WTC11 (cell line): ENCODE measurements at regions not wholly inside any gene's neighbourhood (a gene's known extent, or its start where the extent isn't known, plus 50 kb on each side); places are given as distances from the start of the nearest gene placed in this dataset.

ENCODE experiments used
- ATAC-seq: fragments of 200-7000 bp; cut with Tn5 transposase; 2 replicates; pipeline ENCODE4 v1.10.0; 2021; ENCODE audit warnings: mild to moderate bottlenecking, moderate library complexity
- CTCF ChIA-PET: fragments of 300-600 bp; sonication (Branson Sonifier 250); formaldehyde crosslinking; loops from one replicate; lab custom pipeline; 2021; ENCODE audit warnings: antibody characterized with exemption; lab: Charles Lee
- POLR2A ChIA-PET: fragments of 350-600 bp; sonication (Branson Sonifier 250); formaldehyde crosslinking; loops from one replicate; lab custom pipeline; 2021; ENCODE audit warnings: antibody characterized with exemption; lab: Charles Lee
- DNase-seq: peaks from one replicate; pipeline ENCODE4 v3.0.0; 2021; ENCODE audit warnings: low spot score
- H3K27ac Mint-ChIP-seq: 2 replicates; pipeline ENCODE4 v1.8.0; 2021; ENCODE audit warnings: mixed read lengths
- H3K27me3 Mint-ChIP-seq: 2 replicates; pipeline ENCODE4 v1.8.0; 2021; ENCODE audit warnings: low read depth, mild to moderate bottlenecking, moderate library complexity, mixed read lengths
- H3K36me3 Mint-ChIP-seq: 2 replicates; pipeline ENCODE4 v1.8.0; 2021; ENCODE audit warnings: mixed read lengths
- H3K4me1 Mint-ChIP-seq: 2 replicates; pipeline ENCODE4 v1.8.0; 2022; ENCODE audit warnings: mixed read lengths
- H3K4me3 Mint-ChIP-seq: 2 replicates; pipeline ENCODE4 v1.8.0; 2021; ENCODE audit warnings: mild to moderate bottlenecking, moderate library complexity, mixed read lengths
- H3K9me3 Mint-ChIP-seq: 2 replicates; pipeline ENCODE4 v1.8.0; 2021; ENCODE audit warnings: mixed read lengths
- CREM ChIP-seq: sonication (generic); formaldehyde crosslinking; IDR thresholded peaks from 2 replicates; pipeline ENCODE4 v1.8.1; 2022; ENCODE audit warnings: mild to moderate bottlenecking, missing genetic modification reagents, moderate library complexity
- ELF4 ChIP-seq: sonication (generic); formaldehyde crosslinking; IDR thresholded peaks from 2 replicates; pipeline ENCODE4 v1.8.1; 2022; ENCODE audit warnings: low read depth, mild to moderate bottlenecking, moderate library complexity, missing genetic modification reagents
- NFE2L1 ChIP-seq: sonication (generic); formaldehyde crosslinking; IDR thresholded peaks from 2 replicates; pipeline ENCODE4 v1.8.1; 2023; ENCODE audit warnings: missing genetic modification reagents
- NFYB ChIP-seq: sonication (generic); formaldehyde crosslinking; conservative IDR thresholded peaks from 2 replicates; pipeline ENCODE4 v1.8.0; 2022; ENCODE audit warnings: low read depth, missing genetic modification reagents
- NR1H2 ChIP-seq: sonication (generic); formaldehyde crosslinking; IDR thresholded peaks from 2 replicates; pipeline ENCODE4 v1.9.0; 2021; ENCODE audit warnings: mild to moderate bottlenecking, moderate library complexity, missing genetic modification reagents
- ZBTB21 ChIP-seq: sonication (generic); formaldehyde crosslinking; IDR thresholded peaks from 2 replicates; pipeline ENCODE4 v1.8.1; 2023; ENCODE audit warnings: mild to moderate bottlenecking, missing genetic modification reagents, borderline replicate concordance
- ZNF219 ChIP-seq: sonication (generic); formaldehyde crosslinking; IDR thresholded peaks from 2 replicates; pipeline ENCODE4 v1.8.0; 2023; ENCODE audit warnings: missing genetic modification reagents, mild to moderate bottlenecking, borderline replicate concordance
- ZNF232 ChIP-seq: sonication (generic); formaldehyde crosslinking; IDR thresholded peaks from 2 replicates; pipeline ENCODE4 v1.8.0; 2022; ENCODE audit warnings: mild to moderate bottlenecking, missing genetic modification reagents
- TF ChIP-seq, protein P1 (sequence below): sonication (generic); formaldehyde crosslinking; IDR thresholded peaks from 2 replicates; pipeline ENCODE4 v1.8.0; 2022; ENCODE audit warnings: mild to moderate bottlenecking, missing genetic modification reagents
- TF ChIP-seq, protein P2 (sequence below): fragments of 200-600 bp; IDR thresholded peaks from 2 replicates; pipeline ENCODE4 v1.8.0; 2022; ENCODE audit warnings: antibody characterized with exemption
- TF ChIP-seq, protein P3 (sequence below): sonication (generic); formaldehyde crosslinking; IDR thresholded peaks from 2 replicates; pipeline ENCODE4 v1.8.0; 2022; ENCODE audit warnings: missing genetic modification reagents
- TF ChIP-seq, protein P4 (sequence below): sonication (generic); formaldehyde crosslinking; IDR thresholded peaks from 2 replicates; pipeline ENCODE4 v1.8.0; 2023; ENCODE audit warnings: mild to moderate bottlenecking, missing genetic modification reagents
- TF ChIP-seq, protein P5 (sequence below): fragments of 250-450 bp; sonication (Bioruptor Pico); conservative IDR thresholded peaks from 2 replicates; pipeline ENCODE4 v1.9.0; 2021; ENCODE audit warnings: mild to moderate bottlenecking

DNA sequence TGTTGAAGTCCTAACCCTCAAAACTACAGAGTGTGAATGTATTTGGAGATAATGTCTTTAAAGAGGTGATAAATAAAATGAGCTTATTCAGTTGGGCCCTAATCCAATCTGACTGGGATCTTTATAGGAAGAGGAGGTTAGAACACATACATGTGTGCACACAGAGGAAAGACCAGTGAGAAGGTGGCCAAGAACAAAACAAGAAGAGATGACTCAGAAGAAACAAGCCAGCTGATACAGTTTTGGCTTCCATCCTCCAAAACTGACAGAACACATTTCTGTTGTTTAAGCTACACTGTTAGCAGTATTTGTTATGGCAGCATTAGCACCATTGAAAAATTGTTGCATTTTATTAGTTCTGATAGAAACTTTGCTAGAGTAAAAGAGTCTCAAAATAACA, 609.3 kb upstream of the IMPG1 start:
- H3K4me3 Mint-ChIP-seq: no peak overlapping the region
- H3K4me1 Mint-ChIP-seq: peaks cover 39% of the 10 kb centered on the region
- ChIA-PET CTCF (interaction anchor here (1.1 to 3.9 kb wide), 3 partner anchors 179 to 747 kb away, joined by 3 to 42 read pairs (median 6); no protein-coding TSS in a partner anchor), POLR2A (no interaction called here)
- H3K27me3 Mint-ChIP-seq: no peaks in the 10 kb centered on the region
- H3K9me3 Mint-ChIP-seq: peaks cover 4% of the 10 kb centered on the region; the same call in 1 of the 2 replicates
- no peak for ATAC-seq
- TF ChIP-seq NFYB (CRISPR knock-in tag): no peak
- TF ChIP-seq, protein P1, sequence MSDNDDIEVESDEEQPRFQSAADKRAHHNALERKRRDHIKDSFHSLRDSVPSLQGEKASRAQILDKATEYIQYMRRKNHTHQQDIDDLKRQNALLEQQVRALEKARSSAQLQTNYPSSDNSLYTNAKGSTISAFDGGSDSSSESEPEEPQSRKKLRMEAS (CRISPR knock-in tag): no peak
- TF ChIP-seq ZNF232: no peak
- TF ChIP-seq, protein P2, sequence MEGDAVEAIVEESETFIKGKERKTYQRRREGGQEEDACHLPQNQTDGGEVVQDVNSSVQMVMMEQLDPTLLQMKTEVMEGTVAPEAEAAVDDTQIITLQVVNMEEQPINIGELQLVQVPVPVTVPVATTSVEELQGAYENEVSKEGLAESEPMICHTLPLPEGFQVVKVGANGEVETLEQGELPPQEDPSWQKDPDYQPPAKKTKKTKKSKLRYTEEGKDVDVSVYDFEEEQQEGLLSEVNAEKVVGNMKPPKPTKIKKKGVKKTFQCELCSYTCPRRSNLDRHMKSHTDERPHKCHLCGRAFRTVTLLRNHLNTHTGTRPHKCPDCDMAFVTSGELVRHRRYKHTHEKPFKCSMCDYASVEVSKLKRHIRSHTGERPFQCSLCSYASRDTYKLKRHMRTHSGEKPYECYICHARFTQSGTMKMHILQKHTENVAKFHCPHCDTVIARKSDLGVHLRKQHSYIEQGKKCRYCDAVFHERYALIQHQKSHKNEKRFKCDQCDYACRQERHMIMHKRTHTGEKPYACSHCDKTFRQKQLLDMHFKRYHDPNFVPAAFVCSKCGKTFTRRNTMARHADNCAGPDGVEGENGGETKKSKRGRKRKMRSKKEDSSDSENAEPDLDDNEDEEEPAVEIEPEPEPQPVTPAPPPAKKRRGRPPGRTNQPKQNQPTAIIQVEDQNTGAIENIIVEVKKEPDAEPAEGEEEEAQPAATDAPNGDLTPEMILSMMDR: no peak
- no peak for DNase-seq
- no peak overlapping the region for H3K27ac Mint-ChIP-seq
- peaks cover 3% of the 10 kb centered on the region; the same call in 1 of the 2 replicates for H3K36me3 Mint-ChIP-seq

DNA sequence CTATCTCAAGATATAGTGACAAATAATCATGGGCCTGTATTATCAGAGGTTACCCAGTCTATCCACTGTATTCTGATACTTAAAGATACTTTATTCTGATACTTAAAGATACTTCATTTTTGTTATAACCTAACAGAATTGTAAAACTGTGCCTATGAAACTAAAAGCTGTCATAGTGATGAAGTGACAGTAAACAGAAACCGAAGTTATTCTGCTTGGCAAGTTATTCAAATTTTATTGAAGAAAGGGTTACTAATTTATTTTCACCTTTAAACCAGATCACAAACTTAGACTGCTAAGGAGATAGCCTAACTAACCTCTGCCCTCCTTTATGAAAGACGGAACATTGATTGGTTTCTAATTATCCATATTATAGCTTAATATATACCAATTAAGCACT, 604.6 kb upstream of the IMPG1 start:
- no peak for DNase-seq
- H3K27me3 Mint-ChIP-seq: no peaks in the 10 kb centered on the region
- no peaks in the 10 kb centered on the region; the same call in 1 of the 2 replicates for H3K36me3 Mint-ChIP-seq
- H3K4me1 Mint-ChIP-seq: peaks cover 7% of the 10 kb centered on the region
- TF ChIP-seq ELF4 (CRISPR knock-in tag): no peak
- TF ChIP-seq, protein P3, sequence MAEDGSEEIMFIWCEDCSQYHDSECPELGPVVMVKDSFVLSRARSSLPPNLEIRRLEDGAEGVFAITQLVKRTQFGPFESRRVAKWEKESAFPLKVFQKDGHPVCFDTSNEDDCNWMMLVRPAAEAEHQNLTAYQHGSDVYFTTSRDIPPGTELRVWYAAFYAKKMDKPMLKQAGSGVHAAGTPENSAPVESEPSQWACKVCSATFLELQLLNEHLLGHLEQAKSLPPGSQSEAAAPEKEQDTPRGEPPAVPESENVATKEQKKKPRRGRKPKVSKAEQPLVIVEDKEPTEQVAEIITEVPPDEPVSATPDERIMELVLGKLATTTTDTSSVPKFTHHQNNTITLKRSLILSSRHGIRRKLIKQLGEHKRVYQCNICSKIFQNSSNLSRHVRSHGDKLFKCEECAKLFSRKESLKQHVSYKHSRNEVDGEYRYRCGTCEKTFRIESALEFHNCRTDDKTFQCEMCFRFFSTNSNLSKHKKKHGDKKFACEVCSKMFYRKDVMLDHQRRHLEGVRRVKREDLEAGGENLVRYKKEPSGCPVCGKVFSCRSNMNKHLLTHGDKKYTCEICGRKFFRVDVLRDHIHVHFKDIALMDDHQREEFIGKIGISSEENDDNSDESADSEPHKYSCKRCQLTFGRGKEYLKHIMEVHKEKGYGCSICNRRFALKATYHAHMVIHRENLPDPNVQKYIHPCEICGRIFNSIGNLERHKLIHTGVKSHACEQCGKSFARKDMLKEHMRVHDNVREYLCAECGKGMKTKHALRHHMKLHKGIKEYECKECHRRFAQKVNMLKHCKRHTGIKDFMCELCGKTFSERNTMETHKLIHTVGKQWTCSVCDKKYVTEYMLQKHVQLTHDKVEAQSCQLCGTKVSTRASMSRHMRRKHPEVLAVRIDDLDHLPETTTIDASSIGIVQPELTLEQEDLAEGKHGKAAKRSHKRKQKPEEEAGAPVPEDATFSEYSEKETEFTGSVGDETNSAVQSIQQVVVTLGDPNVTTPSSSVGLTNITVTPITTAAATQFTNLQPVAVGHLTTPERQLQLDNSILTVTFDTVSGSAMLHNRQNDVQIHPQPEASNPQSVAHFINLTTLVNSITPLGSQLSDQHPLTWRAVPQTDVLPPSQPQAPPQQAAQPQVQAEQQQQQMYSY: no peak
- TF ChIP-seq, protein P4, sequence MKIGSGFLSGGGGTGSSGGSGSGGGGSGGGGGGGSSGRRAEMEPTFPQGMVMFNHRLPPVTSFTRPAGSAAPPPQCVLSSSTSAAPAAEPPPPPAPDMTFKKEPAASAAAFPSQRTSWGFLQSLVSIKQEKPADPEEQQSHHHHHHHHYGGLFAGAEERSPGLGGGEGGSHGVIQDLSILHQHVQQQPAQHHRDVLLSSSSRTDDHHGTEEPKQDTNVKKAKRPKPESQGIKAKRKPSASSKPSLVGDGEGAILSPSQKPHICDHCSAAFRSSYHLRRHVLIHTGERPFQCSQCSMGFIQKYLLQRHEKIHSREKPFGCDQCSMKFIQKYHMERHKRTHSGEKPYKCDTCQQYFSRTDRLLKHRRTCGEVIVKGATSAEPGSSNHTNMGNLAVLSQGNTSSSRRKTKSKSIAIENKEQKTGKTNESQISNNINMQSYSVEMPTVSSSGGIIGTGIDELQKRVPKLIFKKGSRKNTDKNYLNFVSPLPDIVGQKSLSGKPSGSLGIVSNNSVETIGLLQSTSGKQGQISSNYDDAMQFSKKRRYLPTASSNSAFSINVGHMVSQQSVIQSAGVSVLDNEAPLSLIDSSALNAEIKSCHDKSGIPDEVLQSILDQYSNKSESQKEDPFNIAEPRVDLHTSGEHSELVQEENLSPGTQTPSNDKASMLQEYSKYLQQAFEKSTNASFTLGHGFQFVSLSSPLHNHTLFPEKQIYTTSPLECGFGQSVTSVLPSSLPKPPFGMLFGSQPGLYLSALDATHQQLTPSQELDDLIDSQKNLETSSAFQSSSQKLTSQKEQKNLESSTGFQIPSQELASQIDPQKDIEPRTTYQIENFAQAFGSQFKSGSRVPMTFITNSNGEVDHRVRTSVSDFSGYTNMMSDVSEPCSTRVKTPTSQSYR (CRISPR knock-in tag): no peak
- TF ChIP-seq, all 79 proteins: peak for 0
- CTCF ChIA-PET: interaction anchor here (1.3 kb wide), 1 partner anchor 10 kb away, joined by 4 read pairs; no protein-coding TSS in a partner anchor
- POLR2A ChIA-PET: no interaction called here
- Mint-ChIP-seq H3K27ac (no peak overlapping the region), H3K9me3 (no peaks in the 10 kb centered on the region), H3K4me3 (no peak overlapping the region)
- no peak for ATAC-seq

DNA sequence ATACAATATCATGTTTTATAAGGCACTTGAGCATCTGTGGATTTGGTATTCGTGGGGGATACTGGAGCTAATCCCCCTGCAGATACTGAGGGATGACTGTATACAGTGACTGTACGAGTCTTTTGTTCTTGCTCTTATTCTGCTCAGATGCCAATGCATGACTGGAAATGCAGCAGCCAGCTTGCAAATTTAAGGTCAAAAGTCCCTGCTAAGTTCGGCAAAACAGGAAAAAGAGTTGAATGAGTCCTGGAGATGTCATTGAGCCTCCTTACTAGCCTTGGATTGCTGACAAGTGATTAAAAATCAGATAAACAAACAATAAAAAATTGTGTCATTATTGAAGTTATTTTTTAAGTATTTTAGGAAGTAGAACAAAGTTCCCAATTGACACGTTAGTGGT, 599.3 kb upstream of the IMPG1 start:
- no peaks in the 10 kb centered on the region for H3K9me3 Mint-ChIP-seq
- no peak overlapping the region for H3K4me3 Mint-ChIP-seq
- H3K4me1 Mint-ChIP-seq: no peaks in the 10 kb centered on the region
- TF ChIP-seq NFE2L1 (CRISPR knock-in tag) (no peak), NR1H2 (no peak), CREM (CRISPR knock-in tag) (no peak), ZBTB21 (CRISPR knock-in tag) (no peak), ZNF219 (CRISPR knock-in tag) (no peak)
- TF ChIP-seq, protein P5, sequence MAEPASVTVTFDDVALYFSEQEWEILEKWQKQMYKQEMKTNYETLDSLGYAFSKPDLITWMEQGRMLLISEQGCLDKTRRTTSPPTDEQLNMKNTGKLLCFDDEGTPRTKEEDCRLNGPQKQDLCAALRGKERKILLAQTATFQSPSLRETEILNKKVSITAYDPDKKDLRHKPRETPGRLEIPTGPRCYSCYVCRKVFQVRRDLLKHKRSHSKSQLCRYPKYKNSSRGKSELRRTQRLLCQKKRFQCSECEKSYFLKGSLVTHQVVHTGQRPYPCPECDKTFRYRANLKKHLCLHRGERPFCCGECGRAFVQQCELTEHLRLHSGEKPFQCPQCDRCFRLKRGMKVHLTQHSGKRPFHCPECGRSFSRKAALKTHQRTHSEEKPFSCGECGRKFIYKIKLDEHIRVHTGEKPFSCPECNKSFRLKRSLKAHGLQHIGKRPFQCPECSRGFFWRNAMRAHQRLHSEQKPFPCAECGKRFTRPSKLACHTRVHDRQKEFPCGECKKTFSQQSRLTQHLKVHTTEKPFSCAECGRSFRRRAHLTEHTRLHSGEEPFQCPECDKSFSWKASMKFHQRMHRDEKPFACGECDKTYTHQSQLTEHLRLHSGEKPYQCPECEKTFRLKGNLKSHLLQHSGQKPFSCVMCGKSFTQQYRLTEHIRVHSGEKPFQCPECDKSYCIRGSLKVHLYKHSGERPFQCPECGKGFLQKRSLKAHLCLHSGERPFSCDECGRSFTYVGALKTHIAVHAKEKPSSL: no peak
- TF ChIP-seq, all 79 proteins: peak for 0
- ChIA-PET CTCF (no interaction called here), POLR2A (no interaction called here)
- Mint-ChIP-seq H3K27me3 (no peaks in the 10 kb centered on the region), H3K27ac (no peak overlapping the region), H3K36me3 (no peaks in the 10 kb centered on the region; the same call in 1 of the 2 replicates)
- ATAC-seq (no peak), DNase-seq (no peak)
